GM12801 (cell line): ENCODE measurements at regions not wholly inside any gene's neighbourhood (a gene's known extent, or its start where the extent isn't known, plus 50 kb on each side); places are given as distances from the start of the nearest gene placed in this dataset.

Source experiments
- CTCF ChIP-seq: IDR thresholded peaks from one replicate; pipeline ENCODE4 v1.5.1; 2011; ENCODE audit warnings: control low read depth; ENCODE audit not compliant: insufficient read length; ENCODE audit errors: extremely low read depth

GRCh38 chr1:38123356-38124135, 77.0 kb upstream of the POU3F1 start:
- TF ChIP-seq CTCF: no peak

GRCh38 chr1:38121231-38121680, 74.7 kb upstream of the POU3F1 start:
- no peak for TF ChIP-seq CTCF

- TF ChIP-seq CTCF: no peak
Measured at GRCh38 chr1:38120552-38121230, 74.1 kb upstream of the POU3F1 start.

- TF ChIP-seq CTCF: no peak
Measured at GRCh38 chr1:38118976-38119375, 72.4 kb upstream of the POU3F1 start.

GRCh38 chr1:38117444-38117887, 70.9 kb upstream of the POU3F1 start:
- TF ChIP-seq CTCF: no peak

- TF ChIP-seq CTCF: no peak
Measured at GRCh38 chr1:38115682-38116202, 69.1 kb upstream of the POU3F1 start.

- no peak for TF ChIP-seq CTCF
Measured at GRCh38 chr1:38115226-38115625, 68.6 kb upstream of the POU3F1 start.
